ENCODE measurements at regions not wholly inside any gene's neighbourhood (a gene's known extent, or its start where the extent isn't known, plus 50 kb on each side); places are given as distances from the start of the nearest gene placed in this dataset.

DNA sequence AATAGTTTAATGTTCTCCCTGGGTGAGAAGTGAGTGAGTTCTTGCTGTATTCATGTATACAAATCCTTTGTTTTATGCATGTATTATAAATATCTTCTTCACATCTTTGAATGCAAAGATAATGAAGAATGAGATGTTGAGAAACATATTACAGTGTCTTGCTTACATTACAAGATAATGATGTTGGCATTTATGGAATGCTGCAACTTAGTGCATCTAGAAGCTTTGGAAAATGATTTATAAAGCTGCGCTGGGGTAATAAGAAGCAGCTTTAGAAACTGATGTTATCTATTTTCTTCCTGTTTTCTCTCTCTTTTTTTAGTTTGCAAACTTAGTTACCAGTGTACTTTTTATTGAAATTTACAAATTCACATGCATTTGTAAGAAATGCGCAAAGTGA is 673.4 kb downstream of the KCTD16 start:
- in situ Hi-C loops (cut with MboI), result no loop called here
- peak; percentile 12 for DNase-seq
- no peak overlapping the region for H3K27ac ChIP-seq
- H3K4me3 ChIP-seq, result no peak overlapping the region
- H2AFZ ChIP-seq, result no peak overlapping the region
- no peaks in the 10 kb centered on the region for H3K27me3 ChIP-seq (replicated peaks; ENCODE audit: insufficient read depth)
- H3K9me3 ChIP-seq (ENCODE audit: low read depth), result no peaks in the 10 kb centered on the region
- H4K20me1 ChIP-seq (ENCODE audit: insufficient read depth), result no peaks in the 10 kb centered on the region
- no peaks in the 10 kb centered on the region for H3K36me3 ChIP-seq (ENCODE audit: low read depth)
- WGBS, 2 experiments (ENCODE audit: low coverage in 1 of 2, low lambda C conversion rate in 2 of 2, missing lambda C conversion rate in 2 of 2), result 52 to 68% methylated on average over 2 of the region's 2 CpGs
- no peak overlapping the region for H3K9ac ChIP-seq
- H3K4me2 ChIP-seq (ENCODE audit: unreplicated experiment), result peak overlapping the region; percentile 5
- H3K79me2 ChIP-seq (ENCODE audit: insufficient read depth), result no peaks in the 10 kb centered on the region
- TF ChIP-seq EZH2phosphoT487 (IDR thresholded peaks at IDR 0.05; ENCODE audit: insufficient read depth, low read depth) (no peak), EZH2 (IDR thresholded peaks at IDR 0.05; ENCODE audit: insufficient read depth, poor library complexity, severe bottlenecking) (no peak)
- H3K9me2 ChIP-seq (ENCODE audit: insufficient read depth), result no peaks in the 10 kb centered on the region
- no peaks in the 10 kb centered on the region for H3K4me1 ChIP-seq (ENCODE audit: insufficient read depth)
- peaks cover 4% of the 10 kb centered on the region; the same call in 1 of the 2 replicates for H3F3A ChIP-seq (ENCODE audit: insufficient read depth)

DNA sequence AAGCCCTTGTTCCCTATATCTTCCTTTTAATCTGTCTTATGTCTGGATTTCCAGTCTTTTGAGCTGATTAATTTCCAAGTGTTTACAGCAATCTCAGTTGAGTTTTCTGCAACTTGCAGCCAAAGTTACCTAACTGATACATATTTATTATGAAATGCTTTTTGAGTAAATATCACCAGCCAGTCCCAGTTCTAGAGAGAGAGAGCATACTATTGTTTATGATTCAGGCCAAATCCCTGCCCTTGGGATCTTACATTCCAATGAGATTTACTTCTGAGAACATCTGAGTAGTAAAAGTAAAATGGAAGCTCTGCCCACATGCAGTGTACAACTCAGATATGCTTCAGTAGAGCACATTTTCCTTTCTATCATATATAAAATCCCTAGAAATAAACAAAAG is 661.7 kb downstream of the KCTD16 start:
- H3K9me2 ChIP-seq (ENCODE audit: insufficient read depth), result no peaks in the 10 kb centered on the region
- DNase-seq, result no peak
- H3K9me3 ChIP-seq (ENCODE audit: low read depth), result no peaks in the 10 kb centered on the region
- no peaks in the 10 kb centered on the region for H4K20me1 ChIP-seq (ENCODE audit: insufficient read depth)
- no peaks in the 10 kb centered on the region for H3K36me3 ChIP-seq (ENCODE audit: low read depth)
- H3K4me3 ChIP-seq, result no peak overlapping the region
- no peak for TF ChIP-seq EZH2 (IDR thresholded peaks at IDR 0.05; ENCODE audit: insufficient read depth, poor library complexity, severe bottlenecking)
- no peak overlapping the region for H3K9ac ChIP-seq
- H3K4me2 ChIP-seq (ENCODE audit: unreplicated experiment), result no peak overlapping the region
- no peak overlapping the region for H2AFZ ChIP-seq
- in situ Hi-C loops (cut with MboI), result no loop called here
- no peak overlapping the region for H3K27ac ChIP-seq
- H3K79me2 ChIP-seq (ENCODE audit: insufficient read depth), result no peaks in the 10 kb centered on the region
- no peaks in the 10 kb centered on the region for H3K27me3 ChIP-seq (replicated peaks; ENCODE audit: insufficient read depth)
- H3K4me1 ChIP-seq (ENCODE audit: insufficient read depth), result no peaks in the 10 kb centered on the region
- no peaks in the 10 kb centered on the region for H3F3A ChIP-seq (ENCODE audit: insufficient read depth)

DNA sequence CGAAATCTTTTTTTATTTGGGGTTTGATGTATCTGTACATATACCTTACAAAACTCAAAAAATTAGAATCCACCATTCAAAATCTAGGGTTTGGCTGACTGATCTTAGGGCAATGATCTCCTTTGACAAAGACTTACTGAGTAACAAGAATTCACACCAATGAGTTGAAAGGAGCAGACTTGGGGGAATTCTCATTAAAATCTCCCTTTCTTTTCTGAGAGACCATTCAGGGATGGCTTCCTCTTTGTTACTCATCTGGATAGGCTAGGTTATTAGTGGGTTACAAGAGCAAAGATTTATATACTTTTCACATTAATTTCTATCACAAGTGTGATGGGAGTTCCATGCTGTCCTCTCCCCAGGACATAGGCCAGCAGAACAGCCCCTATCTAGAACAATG is 661.0 kb downstream of the KCTD16 start:
- Histone ChIP-seq H3K9ac (no peak overlapping the region), H3F3A (ENCODE audit: insufficient read depth) (no peaks in the 10 kb centered on the region), H3K9me3 (ENCODE audit: low read depth) (no peaks in the 10 kb centered on the region), H3K27me3 (replicated peaks; ENCODE audit: insufficient read depth) (no peaks in the 10 kb centered on the region), H3K4me1 (ENCODE audit: insufficient read depth) (no peaks in the 10 kb centered on the region), H3K4me3 (no peak overlapping the region), H3K79me2 (ENCODE audit: insufficient read depth) (no peaks in the 10 kb centered on the region), H2AFZ (no peak overlapping the region), H3K9me2 (ENCODE audit: insufficient read depth) (no peaks in the 10 kb centered on the region), H4K20me1 (ENCODE audit: insufficient read depth) (no peaks in the 10 kb centered on the region), H3K27ac (no peak overlapping the region), H3K36me3 (ENCODE audit: low read depth) (no peaks in the 10 kb centered on the region), H3K4me2 (ENCODE audit: unreplicated experiment) (no peak overlapping the region)
- TF ChIP-seq EZH2 (IDR thresholded peaks at IDR 0.05; ENCODE audit: insufficient read depth, poor library complexity, severe bottlenecking) (no peak), EZH2phosphoT487 (IDR thresholded peaks at IDR 0.05; ENCODE audit: insufficient read depth, low read depth) (no peak)
- in situ Hi-C loops (cut with MboI), result no loop called here
- WGBS, 2 experiments (ENCODE audit: low coverage in 1 of 2, low lambda C conversion rate in 2 of 2, missing lambda C conversion rate in 2 of 2), result 3 to 29% methylated on average over 1 of the region's 1 CpG
- DNase-seq, result no peak

DNA sequence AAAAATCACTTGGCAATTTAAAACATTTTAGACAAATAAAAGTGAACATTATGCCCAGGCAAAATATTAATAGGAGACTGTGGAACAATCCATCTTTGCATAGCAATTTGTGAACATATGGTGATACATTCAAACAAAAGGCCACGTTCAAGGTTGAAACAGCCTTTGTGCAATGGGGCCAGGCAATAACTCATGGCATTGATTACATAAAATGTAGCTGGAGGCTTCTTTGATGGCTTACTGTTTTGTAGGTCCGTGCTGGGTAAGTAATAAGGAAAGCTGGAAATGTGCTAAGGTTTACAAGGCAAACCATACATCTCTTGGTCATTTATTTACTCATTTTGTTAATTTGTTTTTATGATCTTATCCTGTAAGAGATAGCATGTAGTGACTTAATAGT is 651.8 kb downstream of the KCTD16 start:
- H4K20me1 ChIP-seq (ENCODE audit: insufficient read depth), result no peaks in the 10 kb centered on the region
- H3K9ac ChIP-seq, result no peak overlapping the region
- DNase-seq, result no peak
- no peaks in the 10 kb centered on the region for H3K4me1 ChIP-seq (ENCODE audit: insufficient read depth)
- no peaks in the 10 kb centered on the region for H3K79me2 ChIP-seq (ENCODE audit: insufficient read depth)
- no peaks in the 10 kb centered on the region for H3K9me2 ChIP-seq (ENCODE audit: insufficient read depth)
- H3K27ac ChIP-seq, result no peak overlapping the region
- no peak overlapping the region for H2AFZ ChIP-seq
- no peak for TF ChIP-seq EZH2 (IDR thresholded peaks at IDR 0.05; ENCODE audit: insufficient read depth, poor library complexity, severe bottlenecking)
- no peak for TF ChIP-seq EZH2phosphoT487 (IDR thresholded peaks at IDR 0.05; ENCODE audit: insufficient read depth, low read depth)
- H3K4me2 ChIP-seq (ENCODE audit: unreplicated experiment), result no peak overlapping the region
- WGBS, 2 experiments (ENCODE audit: low coverage in 1 of 2, low lambda C conversion rate in 2 of 2, missing lambda C conversion rate in 2 of 2), result 29 to 30% methylated on average over 2 of the region's 2 CpGs
- H3K27me3 ChIP-seq (replicated peaks; ENCODE audit: insufficient read depth), result no peaks in the 10 kb centered on the region
- in situ Hi-C loops (cut with MboI), result no loop called here
- no peaks in the 10 kb centered on the region for H3K36me3 ChIP-seq (ENCODE audit: low read depth)
- no peak overlapping the region for H3K4me3 ChIP-seq
- no peaks in the 10 kb centered on the region for H3F3A ChIP-seq (ENCODE audit: insufficient read depth)
- H3K9me3 ChIP-seq (ENCODE audit: low read depth), result no peaks in the 10 kb centered on the region

- H3K36me3 ChIP-seq (ENCODE audit: low read depth), result no peaks in the 10 kb centered on the region
- H3K27me3 ChIP-seq (replicated peaks; ENCODE audit: insufficient read depth), result no peaks in the 10 kb centered on the region
- no peak for DNase-seq
- H3K4me2 ChIP-seq (ENCODE audit: unreplicated experiment), result no peak overlapping the region
- in situ Hi-C loops (cut with MboI), result no loop called here
- TF ChIP-seq EZH2phosphoT487 (IDR thresholded peaks at IDR 0.05; ENCODE audit: insufficient read depth, low read depth) (no peak), EZH2 (IDR thresholded peaks at IDR 0.05; ENCODE audit: insufficient read depth, poor library complexity, severe bottlenecking) (no peak)
- no peak overlapping the region for H2AFZ ChIP-seq
- H3K9me3 ChIP-seq (ENCODE audit: low read depth), result no peaks in the 10 kb centered on the region
- no peaks in the 10 kb centered on the region for H3K79me2 ChIP-seq (ENCODE audit: insufficient read depth)
- no peaks in the 10 kb centered on the region for H3K9me2 ChIP-seq (ENCODE audit: insufficient read depth)
- peaks cover 3% of the 10 kb centered on the region; the same call in 1 of the 2 replicates for H3K4me1 ChIP-seq (ENCODE audit: insufficient read depth)
- no peak overlapping the region for H3K4me3 ChIP-seq
- H3F3A ChIP-seq (ENCODE audit: insufficient read depth), result no peaks in the 10 kb centered on the region
- no peaks in the 10 kb centered on the region for H4K20me1 ChIP-seq (ENCODE audit: insufficient read depth)
- H3K9ac ChIP-seq, result no peak overlapping the region
- H3K27ac ChIP-seq, result no peak overlapping the region
Measured at GRCh38 chr5:144820278-144820677, 649.6 kb downstream of the KCTD16 start.
